CD4-positive, alpha-beta T cell (primary cell): ENCODE measurements at regions not wholly inside any gene's neighbourhood (a gene's known extent, or its start where the extent isn't known, plus 50 kb on each side); places are given as distances from the start of the nearest gene placed in this dataset.

Experiments
- ATAC-seq: fragments of 200-7000 bp; cut with Tn5 transposase; one replicate; pipeline ENCODE4 v1.10.0; 2022; ENCODE audit warnings: mild to moderate bottlenecking; ENCODE audit not compliant: poor library complexity
- CTCF ChIA-PET: fragments of 350-600 bp; sonication (Branson Sonifier 250); formaldehyde crosslinking; loops from one replicate; lab custom pipeline; 2021; ENCODE audit warnings: antibody characterized with exemption, inconsistent platforms; lab: Charles Lee
- POLR2A ChIA-PET: fragments of 350-600 bp; sonication (Branson Sonifier 250); formaldehyde crosslinking; loops from one replicate; lab custom pipeline; 2021; ENCODE audit warnings: antibody characterized with exemption, inconsistent platforms; lab: Charles Lee
- DNase-seq, 14 experiments: peaks; one replicate each; pipeline ENCODE4 v3.0.0-alpha.2; 2013 to 2020; ENCODE audit warnings: mixed read lengths in 2 of 14
- H3K27ac ChIP-seq, 2 donors: one replicate each; pipeline versions ENCODE4 v1.5.1 to v1.7.0; 2013; ENCODE audit warnings: low read length in 2 of 2, low read depth in 1 of 2, mild to moderate bottlenecking in 1 of 2
- H3K27me3 ChIP-seq, 2 experiments: 1 replicate in 1 of 2; 2 replicates in 1 of 2; pipeline versions ENCODE4 v1.6.1 to v1.7.0; 2013; ENCODE audit warnings: low read length in 2 of 2, control low read depth in 1 of 2, mild to moderate bottlenecking in 1 of 2, moderate library complexity in 1 of 2; ENCODE audit not compliant: insufficient read depth in 2 of 2, control insufficient read depth in 1 of 2
- H3K36me3 ChIP-seq: one replicate; pipeline ENCODE4 v1.6.1; 2013; ENCODE audit warnings: low read length, control low read depth; ENCODE audit not compliant: insufficient read depth
- H3K4me1 ChIP-seq: one replicate; pipeline ENCODE4 v1.6.1; 2013; ENCODE audit warnings: low read length, control low read depth; ENCODE audit not compliant: insufficient read depth
- H3K4me3 ChIP-seq: one replicate; pipeline ENCODE4 v1.5.1; 2013; ENCODE audit warnings: mild to moderate bottlenecking, low read length, moderate library complexity
- H3K9me3 ChIP-seq, 2 experiments: 1 replicate in 1 of 2; 2 replicates in 1 of 2; pipeline versions ENCODE4 v1.6.1 to v1.7.0; 2013; ENCODE audit warnings: low read length in 2 of 2, mild to moderate bottlenecking in 2 of 2, control low read depth in 1 of 2, moderate library complexity in 1 of 2; ENCODE audit not compliant: control insufficient read depth in 1 of 2, insufficient read depth in 1 of 2
- H3K27ac Mint-ChIP-seq: one replicate; pipeline ENCODE4 v1.8.0; 2020; ENCODE audit warnings: mixed read lengths
- H3K27me3 Mint-ChIP-seq: one replicate; pipeline ENCODE4 v1.8.0; 2021; ENCODE audit warnings: mixed read lengths
- H3K36me3 Mint-ChIP-seq: one replicate; pipeline ENCODE4 v1.8.0; 2021; ENCODE audit warnings: low read depth, mixed read lengths
- H3K4me1 Mint-ChIP-seq: one replicate; pipeline ENCODE4 v1.8.0; 2021; ENCODE audit warnings: low read depth, mixed read lengths
- H3K4me3 Mint-ChIP-seq: one replicate; pipeline ENCODE4 v1.8.0; 2020; ENCODE audit warnings: mild to moderate bottlenecking, mixed read lengths
- H3K9me3 Mint-ChIP-seq: one replicate; pipeline ENCODE4 v1.8.0; 2020; ENCODE audit warnings: mixed read lengths
- CTCF ChIP-seq: fragments of 200-600 bp; IDR thresholded peaks from one replicate; pipeline ENCODE4 v1.8.0; 2022; ENCODE audit warnings: antibody characterized with exemption, mild to moderate bottlenecking
- intact Hi-C, 2 experiments: fragments of 100-400 bp; cut with DNase I in 1 of 2; cut with micrococcal nuclease in 1 of 2; formaldehyde crosslinking; loops; one replicate each; pipeline versions ENCODE4 v1.15.1 to v1.9.0; 2023 to 2025; cut with DNase I, micrococcal nuclease

- no peak overlapping the region for H3K4me3 Mint-ChIP-seq
- intact Hi-C loops, result no loop called here
- H3K27me3 Mint-ChIP-seq, result no peaks in the 10 kb centered on the region
- H3K36me3 Mint-ChIP-seq, result no peaks in the 10 kb centered on the region
- Histone ChIP-seq H3K36me3 (no peaks in the 10 kb centered on the region), H3K27me3 (no peaks in the 10 kb centered on the region), H3K4me1 (no peaks in the 10 kb centered on the region), H3K27ac (no peak overlapping the region), H3K4me3 (no peak overlapping the region), H3K9me3 (no peaks in the 10 kb centered on the region)
- ATAC-seq (no peak), DNase-seq (no peak)
- peaks cover 7% of the 10 kb centered on the region for H3K9me3 Mint-ChIP-seq
- TF ChIP-seq CTCF, result no peak
- CTCF ChIA-PET, result no interaction called here
- no peak overlapping the region for H3K27ac Mint-ChIP-seq
- H3K4me1 Mint-ChIP-seq, result no peaks in the 10 kb centered on the region
- POLR2A ChIA-PET, result no interaction called here
Measured at GRCh38 chr4:127000846-127001245, 631.9 kb upstream of the INTU start.

DNA sequence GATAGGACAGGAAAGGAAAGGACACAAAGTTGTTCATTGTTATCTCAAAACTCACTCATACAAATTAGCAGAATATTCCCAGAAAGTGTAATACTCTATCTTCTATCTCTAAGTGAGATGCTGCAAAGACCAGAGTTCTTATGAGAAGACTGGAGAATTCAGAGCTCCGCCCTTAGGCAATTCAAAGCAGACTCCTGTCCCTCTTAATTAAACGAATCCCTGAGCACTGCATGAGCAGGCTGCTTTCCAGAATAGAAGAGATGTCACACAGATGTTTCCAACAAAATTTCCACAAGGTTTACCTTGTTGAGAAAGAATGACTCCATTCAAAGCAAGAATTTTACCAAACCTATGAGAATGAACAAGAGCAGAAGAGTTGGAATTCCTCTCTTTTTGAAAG, 630.8 kb upstream of the INTU start:
- Mint-ChIP-seq H3K27me3 (no peaks in the 10 kb centered on the region), H3K36me3 (no peaks in the 10 kb centered on the region), H3K9me3 (peaks cover 7% of the 10 kb centered on the region), H3K27ac (no peak overlapping the region), H3K4me1 (no peaks in the 10 kb centered on the region), H3K4me3 (no peak overlapping the region)
- Histone ChIP-seq H3K4me1 (no peaks in the 10 kb centered on the region), H3K27me3 (no peaks in the 10 kb centered on the region), H3K27ac (no peak overlapping the region), H3K9me3 (no peaks in the 10 kb centered on the region), H3K4me3 (no peak overlapping the region), H3K36me3 (no peaks in the 10 kb centered on the region)
- POLR2A ChIA-PET, result no interaction called here
- ATAC-seq (no peak), DNase-seq (no peak)
- intact Hi-C loops, result no loop called here
- CTCF ChIA-PET, result no interaction called here
- no peak for TF ChIP-seq CTCF

DNA sequence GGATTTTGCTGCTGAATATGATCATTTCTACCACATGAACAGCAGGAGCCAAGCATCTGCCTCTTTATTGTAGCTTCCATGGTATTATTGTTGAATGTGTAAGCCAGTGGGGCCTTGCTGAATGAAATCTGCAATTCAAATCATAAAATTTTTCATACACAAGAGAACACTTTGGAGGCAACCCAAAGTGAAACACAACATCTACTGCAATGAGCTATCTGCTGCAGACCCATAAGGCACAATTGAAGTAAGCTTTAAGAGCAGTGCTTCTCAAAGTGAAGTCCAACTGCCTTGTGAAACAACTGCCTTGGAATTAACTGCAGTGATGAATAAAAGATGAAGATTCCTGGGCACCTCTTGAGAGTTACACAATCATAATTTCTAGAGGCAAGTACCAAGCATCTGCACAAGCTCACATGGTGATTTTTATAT, 626.3 kb upstream of the INTU start:
- TF ChIP-seq CTCF, result no peak
- ChIA-PET CTCF (no interaction called here), POLR2A (no interaction called here)
- no peaks in the 10 kb centered on the region for H3K9me3 ChIP-seq
- intact Hi-C loops, result no loop called here
- no peak overlapping the region for H3K27ac ChIP-seq
- Mint-ChIP-seq H3K4me3 (no peak overlapping the region), H3K36me3 (no peaks in the 10 kb centered on the region), H3K4me1 (no peaks in the 10 kb centered on the region), H3K27ac (no peak overlapping the region), H3K27me3 (no peaks in the 10 kb centered on the region), H3K9me3 (peaks cover 6% of the 10 kb centered on the region)
- no peaks in the 10 kb centered on the region for H3K27me3 ChIP-seq
- no peaks in the 10 kb centered on the region for H3K36me3 ChIP-seq
- H3K4me3 ChIP-seq, result no peak overlapping the region
- no peaks in the 10 kb centered on the region for H3K4me1 ChIP-seq
- ATAC-seq (no peak), DNase-seq (no peak)
